ENCODE measurements at regions not wholly inside any gene's neighbourhood (a gene's known extent, or its start where the extent isn't known, plus 50 kb on each side); places are given as distances from the start of the nearest gene placed in this dataset.
"Not testable (repeated sequence)": the region's sequence is repeated elsewhere in the genome, so short reads cannot be mapped to it uniquely, and the experiment has no call there.

DNA sequence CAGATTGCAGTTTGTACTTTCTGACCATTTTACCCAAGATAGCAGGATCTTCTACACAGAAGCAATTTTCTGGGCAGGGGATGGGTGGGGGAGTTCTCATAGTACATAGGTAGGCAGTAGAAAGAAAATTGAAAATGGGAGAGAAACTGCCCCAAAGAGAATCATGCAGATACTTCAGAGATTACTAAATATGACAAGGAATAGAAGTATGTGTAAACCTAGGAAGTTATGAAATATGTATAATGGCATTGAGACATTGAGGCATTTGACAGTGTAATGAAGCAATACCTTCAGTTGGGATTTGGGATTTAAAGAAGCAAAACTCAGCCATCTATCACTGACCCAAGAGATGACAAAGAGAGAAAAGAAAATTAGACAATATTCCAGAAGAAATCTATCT lies 233.0 kb downstream of the PTN start:
- FAIRE-seq (no peak), DNase-seq (ENCODE audit: low spot score) (no peak)

DNA sequence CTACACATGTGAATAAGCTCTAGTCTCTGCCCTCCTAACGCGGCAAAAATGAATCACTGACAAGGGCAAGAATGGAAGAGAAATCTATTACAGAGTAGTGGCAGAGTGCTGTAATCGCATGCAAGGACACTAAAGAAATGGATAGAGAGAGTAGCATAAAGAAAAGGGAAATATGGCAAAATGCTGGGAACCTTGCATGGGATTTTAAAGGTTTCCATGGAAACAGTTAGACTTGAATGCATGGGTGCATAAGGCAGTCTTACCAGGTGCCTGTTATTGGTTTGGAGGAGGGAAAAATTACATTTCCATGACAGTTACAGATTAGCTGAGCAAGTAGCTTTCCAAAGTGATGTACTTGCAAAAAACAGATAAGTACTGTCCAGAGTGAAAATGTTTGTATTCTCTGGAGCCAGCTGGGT lies 233.4 kb downstream of the PTN start:
- no peak for DNase-seq (ENCODE audit: low spot score)

DNA sequence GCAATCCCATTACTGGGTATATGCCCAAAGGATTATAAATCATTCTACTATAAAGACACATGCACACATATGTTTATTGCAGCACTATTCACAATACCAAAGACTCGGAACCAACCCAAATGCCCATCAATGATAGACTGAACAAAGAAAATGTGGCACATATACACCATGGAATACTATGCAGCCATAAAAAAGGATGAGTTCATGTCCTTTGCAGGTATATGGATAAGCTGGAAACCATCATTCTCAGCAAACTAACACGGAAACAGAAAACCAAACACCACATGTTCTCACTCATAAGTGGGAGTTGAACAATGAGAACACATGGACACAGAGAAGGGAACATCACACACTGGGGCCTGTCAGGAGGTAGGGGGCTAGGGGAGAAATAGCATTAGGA lies 235.7 kb downstream of the PTN start:
- not testable (repeated sequence) for FAIRE-seq

More for the DNA sequence above, 233.4 kb downstream of the PTN start:
- no peak for FAIRE-seq

DNA sequence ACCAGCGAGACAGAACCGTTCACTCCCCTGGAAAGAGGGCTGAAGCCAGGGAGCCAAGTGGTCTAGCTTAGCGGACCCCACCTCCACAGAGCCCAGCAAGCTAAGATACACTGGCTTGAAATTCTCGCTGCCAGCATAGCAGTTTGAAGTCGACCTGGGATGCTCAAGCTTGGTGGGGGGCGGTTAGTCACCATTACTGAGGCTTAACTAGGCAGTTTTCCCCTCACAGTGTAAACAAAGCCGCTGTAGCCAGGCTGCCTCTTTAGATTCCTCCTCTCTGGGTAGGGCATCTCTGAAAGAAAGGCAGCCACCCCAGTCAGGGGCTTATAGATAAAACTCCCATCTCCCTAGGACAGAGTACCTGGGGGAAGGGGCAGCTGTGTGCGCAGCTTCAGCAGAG lies 235.1 kb downstream of the CHRM2 start:
- DNase-seq (ENCODE audit: low spot score); FAIRE-seq: not testable (repeated sequence)

More for the DNA sequence above, 235.7 kb downstream of the PTN start:
- DNase-seq (ENCODE audit: low spot score), result not testable (repeated sequence)

DNA sequence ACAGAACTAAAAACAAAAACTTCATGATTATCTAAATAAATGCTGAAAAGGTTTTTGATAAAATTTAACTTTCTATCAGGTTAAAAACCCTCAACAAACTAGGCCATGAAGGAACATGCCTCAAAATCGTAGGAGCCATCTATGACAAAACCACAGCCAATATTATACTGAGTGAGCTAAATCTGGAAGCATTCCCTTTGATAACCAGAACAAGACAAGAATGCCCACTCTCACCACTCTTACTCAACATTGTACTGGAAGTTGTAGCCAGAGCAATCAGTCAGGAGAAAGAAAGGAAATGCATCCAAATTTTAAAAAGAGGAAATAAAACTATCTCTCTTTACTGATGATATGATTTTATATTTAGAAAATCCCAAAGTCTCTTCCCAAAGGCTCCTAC lies 228.7 kb downstream of the CHRM2 start:
- FAIRE-seq (no peak), DNase-seq (ENCODE audit: low spot score) (no peak)

DNA sequence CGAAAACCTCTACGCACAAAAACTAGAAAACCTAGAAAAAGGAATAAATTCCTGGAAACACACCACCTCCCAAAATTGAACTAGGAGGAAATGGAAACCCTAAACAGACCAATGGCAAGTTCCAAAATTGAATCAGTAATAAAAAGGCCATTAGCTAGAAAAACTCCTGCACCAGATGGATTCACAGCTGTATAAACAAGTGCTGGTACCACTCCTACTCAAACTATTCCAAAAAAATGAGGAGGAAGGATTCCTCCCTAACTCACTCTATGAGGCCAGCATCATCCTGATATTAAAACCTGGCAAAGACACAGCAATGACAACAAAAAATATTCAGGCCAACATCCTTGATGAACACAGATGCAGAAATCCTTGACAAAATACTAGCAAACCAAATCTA lies 228.2 kb downstream of the CHRM2 start:
- FAIRE-seq (no peak), DNase-seq (ENCODE audit: low spot score) (no peak)

DNA sequence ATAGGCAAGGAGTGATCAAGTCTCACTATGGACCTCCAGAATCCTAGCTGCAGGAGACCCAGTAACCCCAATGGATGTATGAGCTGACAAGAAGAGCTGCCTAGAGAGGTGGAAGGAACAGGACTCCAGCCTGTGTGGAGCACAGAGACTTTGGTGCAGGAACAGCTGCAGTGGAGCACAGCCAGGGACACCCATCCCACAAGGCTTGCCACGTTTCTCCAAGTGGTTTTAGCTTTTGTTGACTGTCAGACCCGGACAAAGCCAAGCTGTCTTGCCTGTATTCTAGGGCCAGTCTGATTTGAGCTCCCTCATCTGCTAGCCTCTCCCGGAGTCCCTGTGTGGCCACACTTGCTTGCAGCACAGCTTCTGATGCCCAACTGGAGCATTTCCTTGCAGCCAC lies 224.7 kb downstream of the CHRM2 start:
- DNase-seq (ENCODE audit: low spot score), result no peak
- no peak for FAIRE-seq

DNA sequence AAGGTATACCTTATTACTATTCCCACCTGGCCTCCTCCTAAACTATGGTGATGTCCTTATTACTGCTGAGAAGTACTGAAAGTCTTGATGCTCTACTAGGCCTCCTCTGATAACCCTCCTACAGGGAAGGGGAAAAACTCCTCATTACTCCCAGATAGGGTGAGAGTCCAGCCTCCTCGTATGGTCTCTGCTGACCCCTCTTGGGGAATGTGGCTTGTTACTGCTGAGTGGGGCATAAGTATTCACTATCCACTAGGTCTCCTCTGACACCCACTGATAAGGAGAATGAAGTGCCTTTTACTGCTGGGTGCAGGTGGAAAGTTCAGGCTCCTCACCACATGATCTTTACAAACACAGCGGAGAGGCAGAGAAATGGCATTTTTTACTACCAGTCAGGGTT lies 222.9 kb downstream of the CHRM2 start:
- FAIRE-seq (no peak), DNase-seq (ENCODE audit: low spot score) (no peak)

DNA sequence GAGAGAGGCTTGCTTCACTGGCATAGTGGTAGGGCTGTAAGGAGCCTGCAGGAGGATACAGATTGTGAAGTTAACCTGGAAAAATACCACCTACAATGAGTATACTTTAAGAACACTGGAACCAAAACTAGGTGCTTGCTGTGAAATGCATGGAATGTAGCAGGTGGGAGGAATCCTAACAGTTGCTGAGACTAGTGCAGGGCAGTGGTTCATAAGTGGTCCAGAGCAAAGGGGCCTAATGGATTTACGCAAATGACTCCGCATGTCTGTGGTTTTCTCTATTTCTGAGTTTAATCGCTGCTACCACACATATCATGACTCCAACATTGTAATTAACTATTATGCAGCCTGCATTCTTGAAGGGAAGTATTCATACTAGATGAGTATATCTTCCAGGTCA lies 218.4 kb downstream of the CHRM2 start:
- DNase-seq (ENCODE audit: low spot score) (no peak), FAIRE-seq (no peak)

DNA sequence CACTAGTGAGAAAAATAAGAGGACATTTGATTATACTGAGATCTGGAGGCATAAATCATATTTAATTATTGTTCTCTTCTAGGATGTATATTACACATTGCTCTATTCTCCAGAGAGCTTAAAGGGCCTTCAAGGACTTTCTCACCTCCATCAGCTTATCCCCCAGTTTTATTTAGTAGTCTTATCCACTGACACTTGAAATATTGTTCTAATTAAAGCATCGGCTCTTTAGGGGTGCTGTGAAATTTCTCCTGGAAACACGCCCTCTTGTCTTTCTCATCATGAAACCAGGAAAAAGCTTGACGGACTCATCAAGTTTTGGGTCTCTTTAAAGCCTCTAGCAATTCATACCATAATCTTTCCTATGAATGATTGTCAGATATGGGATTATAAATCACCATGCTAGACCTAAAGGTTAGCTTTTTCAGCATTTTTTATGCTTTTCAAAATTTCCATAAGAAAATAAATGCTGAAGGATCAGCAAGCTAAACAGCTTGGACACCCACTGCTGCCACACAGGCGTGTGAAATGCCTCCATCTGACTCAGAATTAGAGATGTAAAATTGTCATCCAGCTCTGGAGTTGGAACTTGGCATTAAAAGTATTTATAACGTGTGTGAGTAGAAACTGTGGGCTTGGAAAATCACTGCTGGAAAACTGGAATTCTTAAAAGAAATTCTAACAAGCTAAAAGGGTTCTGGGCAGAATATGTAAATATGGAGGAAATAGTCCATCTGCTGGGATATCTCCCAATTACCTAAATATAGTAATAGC lies 216.3 kb downstream of the CHRM2 start:
- FAIRE-seq, result no peak

DNA sequence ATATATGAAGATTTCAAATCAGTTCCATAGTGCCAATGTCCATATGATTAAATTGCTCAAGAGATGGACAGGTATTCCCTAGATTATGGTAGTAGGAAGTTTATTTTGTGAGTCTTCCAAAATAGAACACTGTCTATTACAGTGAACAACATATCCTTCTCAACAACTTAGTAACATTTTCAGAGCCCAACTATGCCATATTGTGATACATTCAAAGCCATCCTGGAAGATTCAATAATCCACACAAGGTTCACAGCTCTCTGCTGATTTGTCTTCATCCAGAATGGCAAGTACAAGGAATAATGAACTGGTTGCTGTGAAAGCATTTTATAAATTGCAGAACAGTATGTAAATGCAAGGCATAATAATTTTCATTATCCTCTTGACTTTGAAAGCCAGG lies 213.9 kb downstream of the CHRM2 start:
- DNase-seq (ENCODE audit: low spot score) (no peak), FAIRE-seq (no peak)

More for the DNA sequence above, 216.3 kb downstream of the CHRM2 start:
- no peak for DNase-seq (ENCODE audit: low spot score)

DNA sequence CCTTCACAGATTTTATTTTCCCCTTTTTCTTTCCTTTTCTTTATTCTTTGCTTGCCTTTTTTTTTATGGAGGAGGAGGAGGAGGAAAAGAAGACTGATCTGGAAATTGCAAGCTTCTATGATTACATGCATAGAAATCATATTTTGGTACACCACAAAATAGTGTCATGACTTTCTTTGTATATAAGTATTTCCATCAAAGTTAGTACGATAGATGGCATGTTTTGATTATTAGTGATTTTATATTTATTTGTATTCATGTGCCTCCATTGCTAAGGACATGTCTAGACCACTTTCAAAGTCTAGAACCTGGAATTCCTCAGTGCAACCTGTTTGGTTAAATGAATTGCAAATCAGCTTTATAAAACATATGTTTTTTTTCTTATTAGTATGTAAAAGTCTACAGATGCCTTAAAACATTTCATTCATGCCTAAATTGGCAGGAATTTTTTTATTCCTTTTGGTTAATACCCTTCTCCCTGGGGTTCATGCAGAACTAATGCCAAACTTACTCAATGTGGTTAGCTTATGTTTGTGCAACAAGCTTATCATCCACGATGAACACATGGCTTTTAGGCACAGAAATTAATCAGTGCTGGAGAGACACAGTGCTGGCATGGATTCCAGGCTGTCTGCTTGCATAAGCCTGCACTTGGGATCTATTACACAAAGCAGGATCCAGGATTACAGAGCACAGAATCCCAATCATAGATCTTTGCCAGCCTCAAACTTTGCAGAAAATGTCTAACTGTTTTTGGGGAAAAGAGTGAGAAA lies 213.1 kb downstream of the CHRM2 start:
- DNase-seq (ENCODE audit: low spot score), result no peak
- FAIRE-seq, result no peak

DNA sequence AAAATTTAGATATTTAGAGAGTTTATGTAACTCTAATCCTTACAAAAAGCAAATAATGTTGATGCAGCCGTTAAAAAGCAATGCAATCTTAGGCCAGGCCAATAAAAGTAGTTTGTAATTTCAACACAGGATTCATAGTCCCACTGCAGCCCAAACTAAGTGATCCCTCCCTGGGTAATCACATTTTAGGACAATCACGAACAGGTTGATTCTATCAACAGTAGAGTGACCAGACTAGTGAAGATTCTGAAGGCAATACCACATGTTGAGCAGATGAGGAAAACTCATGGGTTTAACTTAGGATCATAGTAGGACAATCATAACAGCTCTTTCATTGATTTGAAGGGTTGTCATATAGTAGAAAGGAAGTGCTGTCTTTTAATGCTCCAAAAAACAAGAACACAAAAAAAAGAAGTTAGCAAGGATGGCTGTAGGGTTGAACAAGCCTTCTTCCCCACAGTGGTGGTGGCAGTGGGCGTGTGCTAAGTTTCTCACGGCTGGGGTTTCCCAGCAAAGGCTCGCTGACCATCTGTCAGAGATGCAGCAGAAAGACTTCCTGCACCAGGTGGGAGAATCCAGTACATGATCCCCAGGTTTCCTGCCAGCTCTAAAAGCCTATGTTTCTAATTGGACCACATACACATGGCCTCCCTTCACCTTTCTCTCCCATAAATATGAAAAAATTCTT lies 212.2 kb downstream of the CHRM2 start:
- DNase-seq (ENCODE audit: low spot score), result no peak
- no peak for FAIRE-seq

DNA sequence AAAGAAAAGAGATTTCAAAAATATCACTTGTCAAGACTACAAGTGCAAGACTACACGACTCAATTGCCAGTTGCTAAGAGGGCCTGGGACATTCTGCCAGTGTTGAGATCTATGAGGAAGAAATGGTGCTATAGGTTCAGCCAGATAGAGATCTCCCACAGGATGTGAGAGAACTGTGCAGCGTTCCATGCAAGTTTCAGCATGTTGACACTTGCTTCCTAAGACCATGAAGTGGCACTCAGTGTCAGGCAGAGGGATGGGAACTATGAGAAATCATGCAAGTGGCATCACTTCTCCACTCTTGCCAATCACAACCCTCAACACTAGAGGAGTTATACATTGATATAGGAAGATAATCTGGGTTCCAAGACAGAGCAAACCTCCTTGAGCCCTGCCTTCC lies 210.3 kb downstream of the CHRM2 start:
- no peak for FAIRE-seq
- DNase-seq (ENCODE audit: low spot score), result no peak

DNA sequence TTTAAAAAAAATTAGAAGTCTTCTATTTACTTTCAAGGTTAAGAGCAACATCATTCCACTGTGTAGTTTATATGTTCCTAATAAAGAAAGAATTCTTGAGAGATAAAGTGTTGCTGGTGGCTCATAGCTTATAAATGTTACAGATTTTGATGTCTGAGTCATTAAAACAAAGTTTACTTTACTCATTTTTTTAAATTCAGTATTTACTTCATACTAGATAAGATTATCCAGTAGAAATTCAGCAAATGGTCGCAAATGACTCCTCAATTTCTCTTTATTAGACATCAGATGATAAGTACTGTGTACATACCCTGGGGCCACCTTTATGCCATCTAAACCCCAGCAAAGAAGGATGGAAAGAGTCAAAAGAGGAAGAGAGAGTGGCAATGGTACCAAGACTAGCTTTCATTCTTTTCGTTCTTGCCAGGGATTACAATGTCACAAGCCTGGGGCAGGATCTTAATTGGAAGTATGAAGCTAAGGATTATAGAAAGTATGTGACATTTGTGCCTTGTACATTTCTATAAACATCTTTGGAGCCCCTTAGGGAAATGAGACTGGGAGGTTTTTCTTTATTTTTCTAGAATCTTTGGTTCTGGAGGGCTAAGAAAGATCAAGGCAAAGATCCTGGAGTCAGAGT lies 206.1 kb downstream of the CHRM2 start:
- no peak for FAIRE-seq
- no peak for DNase-seq (ENCODE audit: low spot score)

DNA sequence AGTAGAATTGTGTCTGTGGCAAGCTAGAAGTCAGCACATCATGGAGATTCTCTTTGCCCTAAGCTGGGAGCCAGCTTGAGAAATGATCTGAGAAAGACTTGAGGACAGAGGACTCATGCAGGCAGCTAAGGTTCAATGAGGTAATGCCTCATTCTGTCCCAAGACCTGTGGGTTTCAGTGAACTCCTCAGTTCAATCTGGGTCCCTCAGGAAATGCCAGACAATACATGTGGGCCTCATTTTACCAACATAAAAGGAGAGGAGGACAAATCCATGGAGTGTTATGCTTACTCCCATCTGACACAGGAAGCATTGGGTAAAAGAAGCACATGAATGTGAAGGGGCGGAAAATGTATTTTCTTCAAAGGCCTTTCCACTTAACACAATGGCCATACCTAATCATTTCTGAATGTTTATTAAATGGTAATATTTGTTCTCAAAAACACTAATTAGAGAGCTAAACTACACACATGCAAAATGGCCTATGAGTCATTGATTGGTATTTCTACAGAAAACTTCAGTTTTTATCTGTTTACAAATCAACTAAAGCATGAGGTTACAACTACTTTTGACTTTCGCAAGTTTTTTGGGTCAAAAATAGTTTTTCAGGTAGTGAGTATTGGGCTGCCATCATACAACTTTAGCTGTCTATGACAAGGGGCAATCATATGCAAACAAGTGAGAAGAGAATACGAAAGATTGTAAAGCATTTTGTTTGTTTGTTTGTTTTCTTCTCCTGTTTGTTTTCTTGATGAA lies 205.3 kb downstream of the CHRM2 start:
- DNase-seq (ENCODE audit: low spot score) (no peak), FAIRE-seq (no peak)

Measured in RCC 7860 (cell line).